Left ventricle myocardium inferior (tissue), 1 donor: ENCODE measurements at regions not wholly inside any gene's neighbourhood (a gene's known extent, or its start where the extent isn't known, plus 50 kb on each side); places are given as distances from the start of the nearest gene placed in this dataset.

ENCODE experiments used
- DNase-seq: peaks from one replicate; pipeline ENCODE4 v3.0.0-alpha.2; 2020
- H3K27ac ChIP-seq: fragments of 200-600 bp; replicated peaks from 2 replicates; pipeline ENCODE4 v1.8.0; 2021
- H3K27me3 ChIP-seq: fragments of 200-600 bp; 2 replicates; pipeline ENCODE4 v1.8.0; 2021; ENCODE audit warnings: low read depth
- H3K36me3 ChIP-seq: fragments of 200-600 bp; 2 replicates; pipeline ENCODE4 v1.8.0; 2021
- H3K4me1 ChIP-seq: fragments of 200-600 bp; 2 replicates; pipeline ENCODE4 v1.8.0; 2021
- H3K4me3 ChIP-seq: fragments of 200-600 bp; 2 replicates; pipeline ENCODE4 v1.8.0; 2021; ENCODE audit warnings: mild to moderate bottlenecking, moderate library complexity
- H3K9me3 ChIP-seq: fragments of 200-600 bp; replicated peaks from 2 replicates; pipeline ENCODE4 v1.8.0; 2021
- intact Hi-C: fragments of 100-400 bp; cut with micrococcal nuclease; formaldehyde crosslinking; loops from one replicate; pipeline ENCODE4 v1.11.0; 2022
- TF ChIP-seq, protein P1 (sequence below): fragments of 200-600 bp; IDR thresholded peaks from 2 replicates; pipeline ENCODE4 v1.8.0; 2021; ENCODE audit warnings: antibody characterized with exemption, mild to moderate bottlenecking, borderline replicate concordance
- donor health status: DM: no; HTN: yes; CAD: no; lungs with severe emphysema.

DNA sequence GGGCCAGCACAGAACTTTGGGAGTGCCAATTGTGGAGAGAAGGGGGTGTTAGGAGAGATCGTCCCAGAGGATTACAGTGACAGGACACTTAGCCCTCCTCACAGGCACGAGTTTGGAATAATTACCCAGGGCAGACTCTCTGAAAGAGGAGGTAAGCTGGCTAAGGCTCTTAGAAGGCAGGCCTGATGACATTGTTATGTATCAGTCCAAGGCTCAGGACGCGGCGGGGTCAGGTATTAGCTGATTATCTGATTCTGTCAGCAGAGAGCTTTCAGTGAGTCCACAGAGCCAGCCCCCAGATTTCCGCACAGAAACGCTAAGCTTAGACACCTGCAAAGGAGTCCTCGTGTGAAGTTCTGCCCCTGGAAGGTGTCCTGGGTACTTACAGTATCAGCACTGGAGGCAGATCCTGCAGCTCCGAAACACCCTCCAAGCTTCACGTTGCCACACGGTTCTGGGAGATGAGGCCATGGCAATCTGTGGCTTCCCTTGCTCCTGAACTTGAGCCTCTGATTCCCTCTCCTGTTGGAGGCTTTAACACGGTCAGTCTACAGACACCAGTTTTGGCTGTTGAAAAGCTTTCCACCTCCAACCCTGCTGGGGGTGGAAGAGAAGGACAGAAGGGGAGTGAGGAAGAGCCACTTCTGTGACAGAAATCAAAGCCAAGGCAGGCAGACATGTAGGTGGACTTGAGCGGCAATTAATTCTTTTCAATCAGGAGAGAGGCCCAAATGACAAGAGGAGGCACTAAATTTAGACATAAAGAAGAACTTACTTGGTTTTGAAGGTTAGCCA is 123.6 kb upstream of the CADM1 start:
- H3K27me3 ChIP-seq, result peaks cover 13% of the 10 kb centered on the region
- intact Hi-C loops, result no loop called here
- H3K36me3 ChIP-seq, result no peaks in the 10 kb centered on the region
- H3K4me3 ChIP-seq, result no peak overlapping the region
- H3K27ac ChIP-seq, result no peak overlapping the region
- H3K9me3 ChIP-seq, result no peaks in the 10 kb centered on the region
- DNase-seq, result no peak
- H3K4me1 ChIP-seq, result peaks cover 13% of the 10 kb centered on the region
- TF ChIP-seq, protein P1, sequence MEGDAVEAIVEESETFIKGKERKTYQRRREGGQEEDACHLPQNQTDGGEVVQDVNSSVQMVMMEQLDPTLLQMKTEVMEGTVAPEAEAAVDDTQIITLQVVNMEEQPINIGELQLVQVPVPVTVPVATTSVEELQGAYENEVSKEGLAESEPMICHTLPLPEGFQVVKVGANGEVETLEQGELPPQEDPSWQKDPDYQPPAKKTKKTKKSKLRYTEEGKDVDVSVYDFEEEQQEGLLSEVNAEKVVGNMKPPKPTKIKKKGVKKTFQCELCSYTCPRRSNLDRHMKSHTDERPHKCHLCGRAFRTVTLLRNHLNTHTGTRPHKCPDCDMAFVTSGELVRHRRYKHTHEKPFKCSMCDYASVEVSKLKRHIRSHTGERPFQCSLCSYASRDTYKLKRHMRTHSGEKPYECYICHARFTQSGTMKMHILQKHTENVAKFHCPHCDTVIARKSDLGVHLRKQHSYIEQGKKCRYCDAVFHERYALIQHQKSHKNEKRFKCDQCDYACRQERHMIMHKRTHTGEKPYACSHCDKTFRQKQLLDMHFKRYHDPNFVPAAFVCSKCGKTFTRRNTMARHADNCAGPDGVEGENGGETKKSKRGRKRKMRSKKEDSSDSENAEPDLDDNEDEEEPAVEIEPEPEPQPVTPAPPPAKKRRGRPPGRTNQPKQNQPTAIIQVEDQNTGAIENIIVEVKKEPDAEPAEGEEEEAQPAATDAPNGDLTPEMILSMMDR, result no peak

DNA sequence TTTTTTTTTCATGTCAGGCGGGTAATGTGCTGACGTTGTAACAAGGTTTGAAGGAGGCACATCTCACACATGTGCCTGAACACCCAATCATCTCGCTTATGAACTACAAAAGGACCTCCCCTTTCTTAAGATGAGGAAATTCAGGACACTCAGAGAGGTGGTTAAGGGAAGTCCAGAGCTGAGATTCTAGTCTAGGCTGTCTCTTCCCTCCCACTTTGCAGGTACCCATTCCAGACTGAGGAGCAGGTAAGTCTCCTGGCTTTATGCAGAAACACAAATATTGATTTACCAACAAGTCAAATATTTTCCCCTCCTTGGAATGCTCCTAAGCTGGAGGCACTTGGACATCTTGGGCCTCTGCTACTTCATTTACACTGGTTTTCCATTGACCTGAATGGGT is 122.9 kb upstream of the CADM1 start:
- no peak overlapping the region for H3K27ac ChIP-seq
- H3K36me3 ChIP-seq, result no peaks in the 10 kb centered on the region
- TF ChIP-seq, protein P1, result no peak
- no peak overlapping the region for H3K4me3 ChIP-seq
- intact Hi-C loops, result no loop called here
- peaks cover 13% of the 10 kb centered on the region for H3K27me3 ChIP-seq
- no peaks in the 10 kb centered on the region for H3K9me3 ChIP-seq
- DNase-seq, result no peak
- peaks cover 20% of the 10 kb centered on the region for H3K4me1 ChIP-seq

DNA sequence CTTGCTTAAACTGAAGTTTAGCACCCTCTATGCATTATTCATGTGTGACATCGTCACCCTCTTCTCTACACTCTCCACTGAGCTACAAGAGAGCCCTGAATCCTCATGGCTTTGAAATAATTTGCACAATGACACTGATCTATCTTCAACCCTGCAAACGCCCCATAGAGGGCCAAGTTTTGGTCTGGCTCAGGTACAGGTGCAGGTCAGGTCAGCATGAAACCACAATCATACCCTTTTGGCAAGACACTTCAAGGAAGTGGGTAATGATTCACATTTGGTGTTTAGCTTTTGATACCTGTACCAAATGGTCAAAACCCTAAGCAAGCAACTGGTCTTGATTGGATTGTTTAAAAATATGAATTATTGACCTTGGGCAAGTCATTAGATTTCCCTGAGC is 122.2 kb upstream of the CADM1 start:
- intact Hi-C loops, result no loop called here
- no peaks in the 10 kb centered on the region for H3K36me3 ChIP-seq
- no peak overlapping the region for H3K4me3 ChIP-seq
- peaks cover 13% of the 10 kb centered on the region for H3K27me3 ChIP-seq
- no peak for DNase-seq
- H3K27ac ChIP-seq, result no peak overlapping the region
- peaks cover 26% of the 10 kb centered on the region for H3K4me1 ChIP-seq
- H3K9me3 ChIP-seq, result no peaks in the 10 kb centered on the region
- TF ChIP-seq, protein P1, result no peak

- TF ChIP-seq, protein P1, result no peak
- Histone ChIP-seq H3K4me3 (no peak overlapping the region), H3K27me3 (peaks cover 4% of the 10 kb centered on the region), H3K9me3 (no peaks in the 10 kb centered on the region), H3K27ac (no peak overlapping the region), H3K36me3 (no peaks in the 10 kb centered on the region), H3K4me1 (peaks cover 26% of the 10 kb centered on the region)
- DNase-seq, result no peak
- intact Hi-C loops, result no loop called here
These were observed 121.3 kb upstream of the CADM1 start for GRCh38 chr11:115625502-115625901.

- Histone ChIP-seq H3K27ac (no peak overlapping the region), H3K4me1 (peaks cover 26% of the 10 kb centered on the region), H3K36me3 (no peaks in the 10 kb centered on the region), H3K4me3 (no peak overlapping the region), H3K27me3 (no peaks in the 10 kb centered on the region), H3K9me3 (no peaks in the 10 kb centered on the region)
- TF ChIP-seq, protein P1, result no peak
- intact Hi-C loops, result no loop called here
- no peak for DNase-seq
These were observed 119.8 kb upstream of the CADM1 start for GRCh38 chr11:115624065-115624464.
